GM10248 (cell line): ENCODE measurements at regions not wholly inside any gene's neighbourhood (a gene's known extent, or its start where the extent isn't known, plus 50 kb on each side); places are given as distances from the start of the nearest gene placed in this dataset.

ENCODE experiments used
- CTCF ChIA-PET: fragments of 300-600 bp; sonication (Branson Sonifier 250); formaldehyde crosslinking; extraction: SDS; loops from one replicate; lab custom pipeline; 2021; ENCODE audit warnings: antibody characterized with exemption; lab: Yijun Ruan, JAX
- POLR2A ChIA-PET: fragments of 350-650 bp; sonication (Branson Sonifier 250); formaldehyde crosslinking; extraction: SDS; loops from one replicate; lab custom pipeline; 2020; ENCODE audit warnings: antibody characterized with exemption; lab: Yijun Ruan, JAX
- DNase-seq: peaks from one replicate; pipeline ENCODE4 v3.0.0; 2012; ENCODE audit errors: extremely low spot score
- TF ChIP-seq, protein P1 (sequence below): IDR thresholded peaks from 2 replicates; pipeline ENCODE4 v1.5.1; 2012; ENCODE audit warnings: mild to moderate bottlenecking, low read depth; ENCODE audit errors: extremely low read depth, missing control alignments, control extremely low read depth

DNA sequence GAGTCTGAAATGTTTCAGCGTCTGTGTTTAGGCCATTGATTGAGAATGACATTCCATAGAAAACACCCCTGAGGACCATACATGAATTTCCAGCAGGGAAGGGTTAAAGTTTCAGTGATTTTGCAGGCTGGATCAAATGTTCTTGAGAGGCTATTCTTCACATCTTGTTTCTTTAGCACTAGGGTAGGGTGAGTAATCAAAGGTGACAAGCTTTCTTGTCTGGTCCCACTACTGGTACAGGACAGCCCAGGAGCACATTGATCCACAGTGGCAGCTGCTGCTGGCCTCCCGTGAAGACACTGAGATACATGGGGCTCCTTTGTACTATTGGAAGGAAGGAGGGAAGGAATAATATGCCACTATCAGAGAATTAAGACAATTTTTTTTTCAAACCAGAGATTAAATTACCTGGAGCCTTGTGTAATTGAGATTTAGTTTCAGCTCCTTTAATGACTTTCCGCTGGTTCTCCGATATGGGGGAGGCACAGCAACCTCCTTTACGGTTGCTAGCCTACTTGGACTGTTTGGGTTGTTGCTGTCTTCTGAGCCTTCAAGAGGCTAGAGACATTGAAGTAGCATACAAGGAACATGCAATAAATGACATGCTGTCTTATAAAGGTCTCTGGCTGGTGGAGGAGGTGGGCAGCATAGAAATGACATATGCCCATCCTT lies 368.9 kb downstream of the SOX11 start:
- DNase-seq, result no peak
- CTCF ChIA-PET, result no interaction called here
- TF ChIP-seq, protein P1, sequence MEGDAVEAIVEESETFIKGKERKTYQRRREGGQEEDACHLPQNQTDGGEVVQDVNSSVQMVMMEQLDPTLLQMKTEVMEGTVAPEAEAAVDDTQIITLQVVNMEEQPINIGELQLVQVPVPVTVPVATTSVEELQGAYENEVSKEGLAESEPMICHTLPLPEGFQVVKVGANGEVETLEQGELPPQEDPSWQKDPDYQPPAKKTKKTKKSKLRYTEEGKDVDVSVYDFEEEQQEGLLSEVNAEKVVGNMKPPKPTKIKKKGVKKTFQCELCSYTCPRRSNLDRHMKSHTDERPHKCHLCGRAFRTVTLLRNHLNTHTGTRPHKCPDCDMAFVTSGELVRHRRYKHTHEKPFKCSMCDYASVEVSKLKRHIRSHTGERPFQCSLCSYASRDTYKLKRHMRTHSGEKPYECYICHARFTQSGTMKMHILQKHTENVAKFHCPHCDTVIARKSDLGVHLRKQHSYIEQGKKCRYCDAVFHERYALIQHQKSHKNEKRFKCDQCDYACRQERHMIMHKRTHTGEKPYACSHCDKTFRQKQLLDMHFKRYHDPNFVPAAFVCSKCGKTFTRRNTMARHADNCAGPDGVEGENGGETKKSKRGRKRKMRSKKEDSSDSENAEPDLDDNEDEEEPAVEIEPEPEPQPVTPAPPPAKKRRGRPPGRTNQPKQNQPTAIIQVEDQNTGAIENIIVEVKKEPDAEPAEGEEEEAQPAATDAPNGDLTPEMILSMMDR, result no peak
- POLR2A ChIA-PET, result no interaction called here

DNA sequence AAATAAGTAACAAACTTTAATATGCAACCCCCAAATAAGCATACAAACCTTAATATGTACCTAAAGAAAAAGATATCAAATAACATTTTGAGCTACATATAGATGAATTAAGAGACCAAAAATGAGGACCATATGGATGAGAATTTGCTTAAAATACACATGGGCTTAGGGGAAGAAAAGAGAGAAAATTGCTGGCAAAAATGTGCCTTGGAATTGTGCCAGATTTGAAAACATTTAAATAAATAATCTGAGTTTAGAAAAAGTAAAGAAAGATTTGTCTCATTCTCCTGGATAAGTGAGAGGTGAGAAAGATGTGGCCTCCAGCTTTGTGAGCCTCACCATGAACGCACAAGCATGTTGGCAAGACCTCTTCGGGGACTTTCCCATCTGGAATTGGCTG lies 372.6 kb downstream of the SOX11 start:
- ChIA-PET POLR2A (interaction anchor here (0.6 kb wide), 1 partner anchor 464 kb away, joined by 3 read pairs; no protein-coding TSS in a partner anchor), CTCF (interaction anchor here (1.4 kb wide), 2 partner anchors 9 to 45 kb away, joined by 3 to 4 read pairs; no protein-coding TSS in a partner anchor)
- TF ChIP-seq, protein P1, result no peak
- no peak for DNase-seq

DNA sequence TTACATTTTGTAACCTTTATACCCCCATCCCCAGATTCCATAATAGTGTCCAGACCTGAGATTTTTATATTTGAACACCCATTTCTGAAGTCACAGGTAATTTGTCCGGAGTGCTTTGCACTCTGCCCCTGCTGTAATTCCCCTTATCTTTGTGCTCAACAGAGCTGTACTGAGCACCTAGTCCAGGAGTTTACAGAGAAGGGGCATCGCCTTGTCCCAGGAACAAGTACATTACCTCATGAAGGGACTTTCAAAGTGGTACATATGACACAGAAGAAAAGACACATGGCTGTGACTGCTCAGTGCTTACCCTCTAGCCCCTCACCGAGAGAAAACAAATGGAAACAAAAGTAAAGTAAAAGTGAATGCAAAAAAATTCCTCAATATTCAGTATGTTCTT lies 373.5 kb downstream of the SOX11 start:
- CTCF ChIA-PET, result no interaction called here
- no peak for DNase-seq
- TF ChIP-seq, protein P1, result no peak
- POLR2A ChIA-PET, result no interaction called here

DNA sequence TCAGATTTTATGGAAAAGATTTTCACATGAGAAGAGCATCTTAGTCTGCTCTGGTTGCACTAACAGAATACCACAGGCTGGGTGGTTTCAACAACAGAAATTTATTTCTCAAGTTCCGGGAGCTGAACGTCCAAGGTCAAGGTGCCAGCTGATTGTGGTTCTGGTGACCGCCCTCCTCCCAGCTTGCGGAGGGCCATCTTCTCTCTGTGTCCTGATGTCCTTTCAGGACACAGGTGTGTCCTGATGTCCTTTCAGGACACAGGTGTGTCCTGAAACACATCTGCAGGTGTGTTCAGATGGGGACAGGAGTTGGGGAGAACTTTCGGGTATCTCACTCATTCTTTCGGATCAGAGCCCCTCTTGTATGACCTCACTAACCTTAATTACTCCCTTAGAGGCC lies 374.9 kb downstream of the SOX11 start:
- POLR2A ChIA-PET, result no interaction called here
- TF ChIP-seq, protein P1, result no peak
- no peak for DNase-seq
- CTCF ChIA-PET, result interaction anchor here (1.5 kb wide), 1 partner anchor 10 kb away, joined by 6 read pairs; no protein-coding TSS in a partner anchor

DNA sequence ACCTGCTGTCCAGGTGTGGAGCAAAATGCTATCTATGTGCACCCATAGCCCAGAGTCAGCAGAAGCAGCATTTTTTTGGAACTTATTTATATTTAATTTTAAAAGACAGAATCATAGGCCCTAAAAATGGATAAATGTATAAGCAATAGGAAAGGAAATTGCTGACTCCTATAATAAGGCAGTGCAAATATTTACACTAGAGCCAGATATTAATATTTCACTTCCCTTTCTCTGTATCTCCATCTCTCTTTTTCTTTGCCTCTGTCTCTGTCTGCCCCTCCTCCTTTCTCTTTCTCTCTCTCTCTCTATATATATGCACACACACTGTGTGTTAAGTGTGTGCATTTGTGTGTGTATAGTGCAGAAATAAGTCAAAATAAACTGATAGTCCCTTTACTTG lies 375.6 kb downstream of the SOX11 start:
- POLR2A ChIA-PET, result no interaction called here
- CTCF ChIA-PET, result no interaction called here
- DNase-seq, result no peak
- TF ChIP-seq, protein P1, result no peak

DNA sequence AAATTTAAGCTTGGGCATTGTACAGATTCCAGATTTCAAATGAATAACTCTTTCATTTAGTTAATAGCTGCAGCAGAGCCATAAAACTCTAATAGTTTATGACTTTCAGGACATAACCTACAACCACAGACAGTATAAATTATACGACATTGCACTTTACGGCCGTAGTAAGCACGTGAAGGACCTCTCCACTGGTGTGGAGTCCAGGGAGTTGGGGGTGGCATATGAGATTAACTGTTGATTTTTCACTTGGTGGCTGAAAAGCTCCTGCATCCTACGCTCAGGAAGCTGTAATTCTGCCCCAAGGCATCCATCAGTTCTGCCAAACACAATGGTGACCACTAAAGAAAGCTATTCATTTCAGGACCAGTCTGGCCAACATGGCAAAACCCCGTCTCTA lies 376.2 kb downstream of the SOX11 start:
- DNase-seq, result no peak
- POLR2A ChIA-PET, result no interaction called here
- CTCF ChIA-PET, result interaction anchor here (1.0 kb wide), 1 partner anchor 13 kb away, joined by 3 read pairs; no protein-coding TSS in a partner anchor
- TF ChIP-seq, protein P1, result no peak

DNA sequence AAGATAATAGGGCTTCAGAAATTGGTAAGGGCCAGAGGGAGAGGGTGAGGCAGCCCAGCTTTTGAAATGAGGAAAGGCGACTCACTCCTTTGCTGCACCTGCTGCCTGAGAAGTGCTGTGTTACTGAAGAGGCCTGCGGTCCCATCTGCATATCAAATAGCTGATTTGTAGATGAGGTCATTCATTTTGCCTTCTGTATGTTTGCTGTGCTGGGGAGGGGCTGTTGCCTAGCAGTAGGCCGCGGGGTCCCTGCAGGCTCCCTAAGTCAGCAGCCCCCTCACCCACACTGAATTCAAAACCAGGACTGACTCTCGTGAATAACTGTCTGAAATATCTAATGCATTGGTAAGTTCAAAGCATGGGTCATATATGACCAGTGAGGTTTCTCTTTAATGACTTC lies 377.2 kb downstream of the SOX11 start:
- ChIA-PET POLR2A (no interaction called here), CTCF (no interaction called here)
- DNase-seq, result no peak
- TF ChIP-seq, protein P1, result no peak
